Common myeloid progenitor, CD34-positive (primary cell): ENCODE measurements at regions not wholly inside any gene's neighbourhood (a gene's known extent, or its start where the extent isn't known, plus 50 kb on each side); places are given as distances from the start of the nearest gene placed in this dataset.

ENCODE experiments used
- CTCF ChIA-PET: fragments of 350-600 bp; sonication (Branson Sonifier 250); formaldehyde crosslinking; loops from one replicate; lab custom pipeline; 2021; ENCODE audit warnings: antibody characterized with exemption; lab: Charles Lee
- POLR2A ChIA-PET: fragments of 350-600 bp; sonication (Branson Sonifier 250); formaldehyde crosslinking; loops from one replicate; lab custom pipeline; 2021; ENCODE audit warnings: antibody characterized with exemption; lab: Charles Lee
- DNase-seq, 3 donors: peaks; one replicate each; pipeline versions ENCODE4 v3.0.0 to v3.0.0-alpha.2; 2013
- H3K27ac ChIP-seq, 2 experiments: 1 replicate in 1 of 2; 2 replicates in 1 of 2; pipeline ENCODE4 v1.7.0; 2013; ENCODE audit warnings: inconsistent platforms in 2 of 2, low read length in 2 of 2, mild to moderate bottlenecking in 2 of 2, low read depth in 1 of 2, moderate library complexity in 1 of 2; ENCODE audit not compliant: severe bottlenecking in 2 of 2, insufficient read depth in 1 of 2, poor library complexity in 1 of 2
- H3K27me3 ChIP-seq, 5 experiments: replicated peaks in 2 of 5; 1 replicate in 3 of 5; 2 replicates in 2 of 5; pipeline versions ENCODE4 v1.6.1 to v1.7.0; 2013; ENCODE audit warnings: low read length in 4 of 5, mild to moderate bottlenecking in 2 of 5, moderate library complexity in 2 of 5, inconsistent platforms in 1 of 5; ENCODE audit not compliant: insufficient read depth in 5 of 5, control insufficient read depth in 4 of 5
- H3K36me3 ChIP-seq, 4 experiments: 1 replicate in 2 of 4; 2 replicates in 2 of 4; pipeline versions ENCODE4 v1.6.1 to v1.7.0; 2013; ENCODE audit warnings: low read length in 3 of 4, control low read depth in 1 of 4, mild to moderate bottlenecking in 1 of 4; ENCODE audit not compliant: control insufficient read depth in 4 of 4, insufficient read depth in 4 of 4
- H3K4me1 ChIP-seq, 4 experiments: 1 replicate in 3 of 4; 2 replicates in 1 of 4; pipeline versions ENCODE4 v1.6.1 to v1.7.1; 2013; ENCODE audit warnings: low read length in 3 of 4, mild to moderate bottlenecking in 3 of 4, control low read depth in 1 of 4, inconsistent platforms in 1 of 4, moderate library complexity in 1 of 4; ENCODE audit not compliant: control insufficient read depth in 4 of 4, insufficient read depth in 4 of 4; ENCODE audit errors: control extremely low read depth in 1 of 4
- H3K4me3 ChIP-seq, 7 experiments: 1 replicate in 4 of 7; 2 replicates in 3 of 7; pipeline versions ENCODE4 v1.5.1 to v1.7.0; 2013; ENCODE audit warnings: mild to moderate bottlenecking in 7 of 7, low read length in 6 of 7, moderate library complexity in 6 of 7, inconsistent platforms in 2 of 7, low read depth in 2 of 7, control low read depth in 1 of 7; ENCODE audit not compliant: insufficient read depth in 4 of 7, control insufficient read depth in 1 of 7; ENCODE audit errors: extremely low read depth in 1 of 7
- H3K9me3 ChIP-seq, 5 experiments: 1 replicate in 4 of 5; 2 replicates in 1 of 5; pipeline versions ENCODE4 v1.6.1 to v1.7.1; 2013; ENCODE audit warnings: low read length in 4 of 5, mild to moderate bottlenecking in 2 of 5, inconsistent platforms in 1 of 5, low read depth in 1 of 5, moderate library complexity in 1 of 5; ENCODE audit not compliant: control insufficient read depth in 4 of 5, insufficient read depth in 2 of 5; ENCODE audit errors: control extremely low read depth in 1 of 5
- WGBS: methylation state at CpG from one replicate; pipeline ENCODE4 v1.1.5; 2013; ENCODE audit not compliant: insufficient coverage; 5-methylcytosine and 5-hydroxymethylcytosine counted together

DNA sequence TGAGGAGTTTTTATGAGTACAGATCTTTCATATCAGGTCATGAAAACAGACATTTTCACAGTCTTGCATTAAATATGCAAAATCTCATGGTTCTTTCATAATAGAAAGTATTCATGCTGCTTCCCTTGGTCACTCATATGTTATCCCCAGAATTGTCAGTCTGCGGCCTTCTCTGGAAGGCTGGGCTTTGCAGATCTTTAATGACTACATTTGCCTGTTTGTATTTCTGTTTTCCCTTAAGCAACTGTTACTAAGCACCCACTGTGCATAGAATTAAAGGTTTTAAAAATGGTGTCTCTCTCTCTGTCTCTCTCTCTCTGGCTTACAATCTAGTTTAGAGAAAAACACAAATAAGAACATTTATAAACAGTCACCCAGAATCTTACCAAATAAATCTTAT, 456.3 kb downstream of the RIT2 start:
- CTCF ChIA-PET, result no interaction called here
- Histone ChIP-seq H3K36me3 (no peaks in the 10 kb centered on the region), H3K27ac (no peak overlapping the region), H3K9me3 (no peaks in the 10 kb centered on the region), H3K4me3 (no peak overlapping the region), H3K27me3 (no peaks in the 10 kb centered on the region), H3K4me1 (no peaks in the 10 kb centered on the region)
- POLR2A ChIA-PET, result no interaction called here
- WGBS, result 100% methylated on average over 1 of the region's 1 CpG
- DNase-seq, result no peak

DNA sequence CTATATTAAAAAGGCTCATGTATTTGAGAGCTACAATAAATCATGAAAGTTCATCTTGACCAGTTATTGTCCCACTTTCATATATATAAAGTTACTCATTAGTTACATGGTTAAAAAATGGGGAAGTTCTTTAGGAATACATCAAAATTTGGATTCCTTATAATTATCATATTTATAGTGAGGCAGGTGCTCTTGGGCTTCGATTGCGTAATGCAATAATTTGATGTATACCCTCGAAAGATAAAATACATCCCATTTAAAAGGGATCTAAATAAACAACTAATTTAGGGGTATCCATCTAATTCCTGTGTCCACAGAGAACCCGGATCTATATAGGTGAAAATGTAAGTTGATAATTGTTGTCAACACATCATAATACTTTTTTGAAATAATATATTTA, 444.6 kb downstream of the RIT2 start:
- POLR2A ChIA-PET, result no interaction called here
- CTCF ChIA-PET, result no interaction called here

DNA sequence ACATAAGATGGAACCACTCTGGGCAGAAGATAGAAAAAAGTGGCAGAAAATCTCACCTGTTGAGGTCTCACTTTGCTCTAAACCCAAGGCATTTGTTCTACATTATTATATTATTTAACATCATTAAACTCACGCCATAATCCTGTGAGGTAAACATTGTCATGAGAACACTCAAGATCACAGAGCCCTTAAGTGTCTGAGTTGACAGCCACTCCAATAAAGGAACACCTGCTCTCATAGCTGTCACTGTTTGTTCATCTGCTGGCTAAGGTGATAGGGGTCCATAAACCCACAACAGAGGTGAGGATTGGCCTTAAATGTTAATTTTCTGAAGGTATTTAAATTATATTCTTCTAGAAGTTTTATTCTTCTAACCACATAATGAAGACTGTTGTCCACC, 439.7 kb downstream of the RIT2 start:
- no peak for DNase-seq
- H3K4me3 ChIP-seq, result no peak overlapping the region
- WGBS, result no CpG with 5 or more reads among the region's 1 CpG
- no peaks in the 10 kb centered on the region for H3K27me3 ChIP-seq
- CTCF ChIA-PET, result no interaction called here
- H3K9me3 ChIP-seq, result no peaks in the 10 kb centered on the region
- H3K4me1 ChIP-seq, result no peaks in the 10 kb centered on the region
- no peak overlapping the region for H3K27ac ChIP-seq
- H3K36me3 ChIP-seq, result no peaks in the 10 kb centered on the region
- POLR2A ChIA-PET, result no interaction called here

More for the DNA sequence above, 444.6 kb downstream of the RIT2 start:
- H3K27me3 ChIP-seq, result no peaks in the 10 kb centered on the region
- H3K9me3 ChIP-seq, result no peaks in the 10 kb centered on the region
- no peaks in the 10 kb centered on the region for H3K36me3 ChIP-seq
- no peak overlapping the region for H3K27ac ChIP-seq
- WGBS, result no CpG with 5 or more reads among the region's 4 CpGs
- H3K4me3 ChIP-seq, result no peak overlapping the region
- H3K4me1 ChIP-seq, result no peaks in the 10 kb centered on the region
- no peak for DNase-seq

DNA sequence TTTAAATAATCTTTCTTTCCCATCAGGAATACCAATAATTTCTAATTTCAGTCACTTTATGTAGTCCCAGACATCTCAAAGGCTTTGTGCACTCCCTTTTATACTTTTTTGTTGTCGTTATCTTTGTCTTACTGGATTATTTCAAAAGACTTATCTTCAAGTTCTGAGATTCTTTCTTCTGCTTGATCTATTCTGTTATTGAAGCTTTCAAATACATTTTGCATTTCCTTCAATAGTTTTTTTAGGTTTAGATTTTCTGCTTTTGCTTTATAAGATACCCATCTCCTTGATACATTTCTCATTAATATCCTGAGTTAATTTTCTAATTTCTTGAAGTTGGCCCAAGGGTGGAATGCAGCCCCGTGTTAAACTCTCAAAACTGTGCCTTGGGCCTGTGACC, 432.4 kb downstream of the RIT2 start:
- no peak for DNase-seq
- no peaks in the 10 kb centered on the region for H3K4me1 ChIP-seq
- CTCF ChIA-PET, result no interaction called here
- no peaks in the 10 kb centered on the region for H3K36me3 ChIP-seq
- no peaks in the 10 kb centered on the region for H3K27me3 ChIP-seq
- peaks cover 0 to 1% (median 0%) of the 10 kb centered on the region in 5 experiments for H3K9me3 ChIP-seq
- H3K4me3 ChIP-seq, result no peak overlapping the region
- no CpG with 5 or more reads among the region's 2 CpGs for WGBS
- no peak overlapping the region for H3K27ac ChIP-seq
- POLR2A ChIA-PET, result no interaction called here

DNA sequence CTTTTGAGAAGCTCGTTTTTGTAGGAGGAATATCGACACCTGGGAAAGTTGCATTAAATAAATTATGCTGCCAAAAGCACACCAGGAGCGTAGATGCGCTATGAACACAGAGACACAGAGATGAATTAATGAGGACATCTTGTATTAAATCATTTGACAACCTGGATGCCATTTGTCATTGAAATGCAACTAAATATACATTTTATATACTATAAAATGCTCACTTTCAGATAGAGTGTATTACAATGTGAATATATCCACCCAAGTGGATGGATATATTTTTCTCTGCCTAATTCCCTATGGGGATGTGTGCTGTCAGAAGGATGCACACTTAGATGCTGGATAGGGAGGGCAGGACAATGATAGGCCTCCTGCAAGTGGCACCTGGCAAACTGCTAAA, 426.2 kb downstream of the RIT2 start:
- no peaks in the 10 kb centered on the region for H3K27me3 ChIP-seq
- CTCF ChIA-PET, result no interaction called here
- no peak overlapping the region for H3K4me3 ChIP-seq
- no peaks in the 10 kb centered on the region for H3K36me3 ChIP-seq
- POLR2A ChIA-PET, result no interaction called here
- H3K27ac ChIP-seq, result no peak overlapping the region
- WGBS, result no CpG with 5 or more reads among the region's 4 CpGs
- no peaks in the 10 kb centered on the region for H3K9me3 ChIP-seq
- DNase-seq, result no peak
- no peaks in the 10 kb centered on the region for H3K4me1 ChIP-seq
